ENCODE measurements at regions not wholly inside any gene's neighbourhood (a gene's known extent, or its start where the extent isn't known, plus 50 kb on each side); places are given as distances from the start of the nearest gene placed in this dataset.
"Not testable (repeated sequence)": the region's sequence is repeated elsewhere in the genome, so short reads cannot be mapped to it uniquely, and the experiment has no call there.

- DNase-seq (ENCODE audit: low spot score in 2 of 2) (no peak), ATAC-seq (ENCODE audit: low read depth) (no peak)
- Mint-ChIP-seq H3K9me3 (peaks cover 7% of the 10 kb centered on the region), H3K4me1 (no peaks in the 10 kb centered on the region), H3K27me3 (no peaks in the 10 kb centered on the region), H3K36me3 (no peaks in the 10 kb centered on the region), H3K4me3 (no peak overlapping the region), H3K27ac (no peak overlapping the region)
Observed at GRCh38 chr10:33965795-33966581, 631.5 kb upstream of the NRP1 start.

- Mint-ChIP-seq H3K36me3 (no peaks in the 10 kb centered on the region), H3K4me1 (no peaks in the 10 kb centered on the region)
Observed at GRCh38 chr10:33963729-33964128, 629.3 kb upstream of the NRP1 start.

GRCh38 chr10:33956322-33956721 lies 621.9 kb upstream of the NRP1 start:
- not testable (repeated sequence) for H3K4me1 Mint-ChIP-seq; H3K4me3 Mint-ChIP-seq; H3K9me3 Mint-ChIP-seq; H3K36me3 Mint-ChIP-seq; ATAC-seq (ENCODE audit: low read depth); H3K27me3 Mint-ChIP-seq; H3K27ac Mint-ChIP-seq; DNase-seq (ENCODE audit: low spot score in 2 of 2)

More at GRCh38 chr10:33963729-33964128, 629.3 kb upstream of the NRP1 start:
- no peak overlapping the region for H3K27ac Mint-ChIP-seq
- H3K9me3 Mint-ChIP-seq: peaks cover 1% of the 10 kb centered on the region
- H3K27me3 Mint-ChIP-seq: no peaks in the 10 kb centered on the region
- DNase-seq (ENCODE audit: low spot score in 2 of 2): no peak
- H3K4me3 Mint-ChIP-seq: no peak overlapping the region
- ATAC-seq (ENCODE audit: low read depth): no peak

GRCh38 chr10:33955676-33956075 lies 621.2 kb upstream of the NRP1 start:
- H3K27ac Mint-ChIP-seq: no peak overlapping the region
- no peaks in the 10 kb centered on the region for H3K4me1 Mint-ChIP-seq
- H3K4me3 Mint-ChIP-seq: no peak overlapping the region
- H3K36me3 Mint-ChIP-seq: no peaks in the 10 kb centered on the region
- H3K9me3 Mint-ChIP-seq: peaks cover 6% of the 10 kb centered on the region
- no peaks in the 10 kb centered on the region for H3K27me3 Mint-ChIP-seq
- ATAC-seq (ENCODE audit: low read depth) (no peak), DNase-seq (ENCODE audit: low spot score in 2 of 2) (no peak)

- H3K27ac Mint-ChIP-seq: no peak overlapping the region
- H3K27me3 Mint-ChIP-seq: no peaks in the 10 kb centered on the region
- DNase-seq (ENCODE audit: low spot score in 2 of 2) (no peak), ATAC-seq (ENCODE audit: low read depth) (no peak)
- no peaks in the 10 kb centered on the region for H3K4me1 Mint-ChIP-seq
- peaks cover 6% of the 10 kb centered on the region for H3K9me3 Mint-ChIP-seq
- H3K36me3 Mint-ChIP-seq: no peaks in the 10 kb centered on the region
- H3K4me3 Mint-ChIP-seq: no peak overlapping the region
Observed at GRCh38 chr10:33952692-33953360, 618.4 kb upstream of the NRP1 start.

GRCh38 chr10:33950206-33950605 lies 615.7 kb upstream of the NRP1 start:
- Mint-ChIP-seq H3K27me3 (no peaks in the 10 kb centered on the region), H3K36me3 (no peaks in the 10 kb centered on the region), H3K4me1 (no peaks in the 10 kb centered on the region), H3K4me3 (no peak overlapping the region), H3K27ac (no peak overlapping the region), H3K9me3 (peaks cover 3% of the 10 kb centered on the region)
- ATAC-seq (ENCODE audit: low read depth) (no peak), DNase-seq (ENCODE audit: low spot score in 2 of 2) (no peak)

- Mint-ChIP-seq H3K27me3 (no peaks in the 10 kb centered on the region), H3K4me3 (no peak overlapping the region), H3K36me3 (no peaks in the 10 kb centered on the region), H3K9me3 (peaks cover 8% of the 10 kb centered on the region), H3K4me1 (no peaks in the 10 kb centered on the region), H3K27ac (no peak overlapping the region)
- ATAC-seq (ENCODE audit: low read depth) (no peak), DNase-seq (ENCODE audit: low spot score in 2 of 2) (no peak)
Observed at GRCh38 chr10:33947544-33947943, 613.1 kb upstream of the NRP1 start.

GRCh38 chr10:33945051-33945450 lies 610.6 kb upstream of the NRP1 start:
- Mint-ChIP-seq H3K4me3 (no peak overlapping the region), H3K9me3 (peaks cover 10% of the 10 kb centered on the region), H3K27ac (no peak overlapping the region), H3K27me3 (no peaks in the 10 kb centered on the region), H3K36me3 (no peaks in the 10 kb centered on the region), H3K4me1 (no peaks in the 10 kb centered on the region)
- DNase-seq (ENCODE audit: low spot score in 2 of 2) (no peak), ATAC-seq (ENCODE audit: low read depth) (no peak)

- Mint-ChIP-seq H3K4me3 (no peak overlapping the region), H3K4me1 (no peaks in the 10 kb centered on the region), H3K36me3 (no peaks in the 10 kb centered on the region), H3K27me3 (no peaks in the 10 kb centered on the region), H3K9me3 (peaks cover 10% of the 10 kb centered on the region), H3K27ac (no peak overlapping the region)
- ATAC-seq (ENCODE audit: low read depth) (no peak), DNase-seq (ENCODE audit: low spot score in 2 of 2) (no peak)
Observed at GRCh38 chr10:33942508-33942907, 608.0 kb upstream of the NRP1 start.

- H3K27me3 Mint-ChIP-seq: no peaks in the 10 kb centered on the region
- no peak overlapping the region for H3K27ac Mint-ChIP-seq
- no peaks in the 10 kb centered on the region for H3K36me3 Mint-ChIP-seq
- H3K4me1 Mint-ChIP-seq: no peaks in the 10 kb centered on the region
- no peak overlapping the region for H3K4me3 Mint-ChIP-seq
- ATAC-seq (ENCODE audit: low read depth): no peak
- DNase-seq (ENCODE audit: low spot score in 2 of 2): no peak
- peaks cover 6% of the 10 kb centered on the region for H3K9me3 Mint-ChIP-seq
Observed at GRCh38 chr10:33939892-33940291, 605.4 kb upstream of the NRP1 start.

GRCh38 chr10:33939410-33939809 lies 604.9 kb upstream of the NRP1 start:
- no peaks in the 10 kb centered on the region for H3K27me3 Mint-ChIP-seq
- no peaks in the 10 kb centered on the region for H3K36me3 Mint-ChIP-seq
- H3K27ac Mint-ChIP-seq: no peak overlapping the region
- H3K4me3 Mint-ChIP-seq: no peak overlapping the region
- DNase-seq (ENCODE audit: low spot score in 2 of 2) (no peak), ATAC-seq (ENCODE audit: low read depth) (no peak)
- peaks cover 6% of the 10 kb centered on the region for H3K9me3 Mint-ChIP-seq
- H3K4me1 Mint-ChIP-seq: no peaks in the 10 kb centered on the region

GRCh38 chr10:33938001-33938400 lies 603.5 kb upstream of the NRP1 start:
- Mint-ChIP-seq H3K4me3 (no peak overlapping the region), H3K27ac (no peak overlapping the region), H3K4me1 (no peaks in the 10 kb centered on the region), H3K36me3 (no peaks in the 10 kb centered on the region), H3K27me3 (peaks cover 2% of the 10 kb centered on the region), H3K9me3 (peaks cover 2% of the 10 kb centered on the region)
- no peak for DNase-seq (ENCODE audit: low spot score in 2 of 2)
- no peak for ATAC-seq (ENCODE audit: low read depth)

GRCh38 chr10:33937036-33937730 lies 602.7 kb upstream of the NRP1 start:
- peaks cover 2% of the 10 kb centered on the region for H3K9me3 Mint-ChIP-seq
- ATAC-seq (ENCODE audit: low read depth): no peak
- peaks cover 2% of the 10 kb centered on the region for H3K27me3 Mint-ChIP-seq
- no peak for DNase-seq (ENCODE audit: low spot score in 2 of 2)
- H3K36me3 Mint-ChIP-seq: no peaks in the 10 kb centered on the region
- no peak overlapping the region for H3K4me3 Mint-ChIP-seq
- H3K27ac Mint-ChIP-seq: no peak overlapping the region
- no peaks in the 10 kb centered on the region for H3K4me1 Mint-ChIP-seq

GRCh38 chr10:33935350-33935749 lies 600.9 kb upstream of the NRP1 start:
- H3K27ac Mint-ChIP-seq: no peak overlapping the region
- no peaks in the 10 kb centered on the region for H3K36me3 Mint-ChIP-seq
- no peak for DNase-seq (ENCODE audit: low spot score in 2 of 2)
- no peaks in the 10 kb centered on the region for H3K4me1 Mint-ChIP-seq
- no peak overlapping the region for H3K4me3 Mint-ChIP-seq
- ATAC-seq (ENCODE audit: low read depth): no peak
- peaks cover 2% of the 10 kb centered on the region for H3K27me3 Mint-ChIP-seq
- H3K9me3 Mint-ChIP-seq: peaks cover 2% of the 10 kb centered on the region
